GM18520 (cell line): ENCODE measurements at regions not wholly inside any gene's neighbourhood (a gene's known extent, or its start where the extent isn't known, plus 50 kb on each side); places are given as distances from the start of the nearest gene placed in this dataset.

Experiments
- ATAC-seq: cut with Tn5 transposase; IDR thresholded peaks from one replicate; pipeline ENCODE4 v1.9.1; 2021; ENCODE audit not compliant: unreplicated experiment

DNA sequence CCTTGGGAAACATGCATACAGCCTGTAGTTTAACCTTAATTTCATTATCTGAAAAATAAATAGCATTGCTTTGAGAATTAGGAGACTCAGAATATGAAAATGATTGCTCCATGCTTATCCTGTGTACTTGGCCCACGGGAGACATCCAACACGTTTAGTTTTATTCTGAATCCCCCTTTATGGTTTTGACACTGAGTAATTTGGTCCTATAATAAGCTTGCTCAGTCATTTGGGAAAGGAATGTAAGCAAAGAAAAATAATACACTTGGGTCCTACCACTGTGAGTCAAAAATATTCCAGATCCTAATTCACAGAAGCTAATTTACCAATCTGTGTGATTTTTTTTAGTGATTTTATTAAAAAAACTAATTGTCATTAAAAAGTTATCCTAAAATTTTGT lies 557.3 kb downstream of the USP25 start:
- no peak for ATAC-seq

DNA sequence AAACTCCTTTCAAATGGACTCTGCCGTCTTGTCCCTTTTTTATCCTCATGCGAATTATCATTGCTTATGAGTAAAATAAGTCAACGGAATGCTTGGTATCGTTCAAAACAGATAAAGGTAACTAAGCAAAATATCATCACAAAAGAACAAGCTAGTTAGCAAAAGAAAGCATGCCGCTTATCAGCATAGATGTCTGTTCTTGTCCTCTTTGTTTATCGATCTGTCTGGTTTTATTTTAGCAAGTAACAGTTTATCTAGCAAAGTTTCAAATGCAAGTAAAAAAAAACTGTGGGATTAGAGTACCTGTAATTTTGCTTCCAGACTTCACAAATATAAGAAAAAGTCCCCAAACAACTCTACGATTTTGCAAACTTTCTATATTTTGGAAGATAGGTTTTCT lies 561.5 kb downstream of the USP25 start:
- ATAC-seq = no peak

DNA sequence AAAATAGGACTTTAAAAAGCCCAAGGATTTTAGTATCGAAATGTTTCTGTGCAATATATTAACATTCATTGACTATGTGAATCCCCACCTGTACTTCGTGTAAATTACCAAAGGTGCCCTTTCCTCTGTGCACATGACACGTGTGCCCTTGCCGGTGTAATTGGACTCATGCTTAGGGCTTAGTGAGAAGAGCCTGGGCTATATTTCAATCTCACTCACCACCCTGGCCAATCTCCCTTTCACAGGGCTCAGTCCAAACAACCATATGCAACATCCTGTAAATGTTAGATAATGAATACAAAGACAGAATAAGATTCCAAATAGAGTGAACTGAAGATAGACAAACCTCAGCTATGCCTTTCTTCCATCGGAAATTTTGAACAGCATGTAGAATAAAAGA lies 564.3 kb downstream of the USP25 start:
- no peak for ATAC-seq

DNA sequence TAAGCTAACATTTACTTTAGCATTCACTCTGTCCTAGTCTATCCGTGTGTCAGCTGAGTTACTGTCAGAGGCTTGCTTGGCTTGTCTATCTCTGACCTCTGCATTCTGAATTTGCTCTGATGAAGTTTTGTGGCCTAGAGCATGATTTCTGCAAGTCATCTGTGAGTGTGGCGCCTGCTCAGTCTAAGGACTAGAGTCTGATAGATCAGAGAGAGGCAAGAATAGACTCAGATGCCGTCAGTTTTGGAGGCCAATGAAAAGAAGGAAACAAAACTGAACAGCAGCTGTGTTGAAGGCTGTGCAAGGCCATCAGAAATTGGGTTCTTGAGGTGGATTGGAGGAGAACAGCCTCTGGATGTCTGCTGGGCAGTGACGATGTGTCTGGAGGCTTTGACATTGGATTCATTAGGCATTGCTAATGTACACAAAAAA lies 573.1 kb downstream of the USP25 start:
- ATAC-seq = no peak

DNA sequence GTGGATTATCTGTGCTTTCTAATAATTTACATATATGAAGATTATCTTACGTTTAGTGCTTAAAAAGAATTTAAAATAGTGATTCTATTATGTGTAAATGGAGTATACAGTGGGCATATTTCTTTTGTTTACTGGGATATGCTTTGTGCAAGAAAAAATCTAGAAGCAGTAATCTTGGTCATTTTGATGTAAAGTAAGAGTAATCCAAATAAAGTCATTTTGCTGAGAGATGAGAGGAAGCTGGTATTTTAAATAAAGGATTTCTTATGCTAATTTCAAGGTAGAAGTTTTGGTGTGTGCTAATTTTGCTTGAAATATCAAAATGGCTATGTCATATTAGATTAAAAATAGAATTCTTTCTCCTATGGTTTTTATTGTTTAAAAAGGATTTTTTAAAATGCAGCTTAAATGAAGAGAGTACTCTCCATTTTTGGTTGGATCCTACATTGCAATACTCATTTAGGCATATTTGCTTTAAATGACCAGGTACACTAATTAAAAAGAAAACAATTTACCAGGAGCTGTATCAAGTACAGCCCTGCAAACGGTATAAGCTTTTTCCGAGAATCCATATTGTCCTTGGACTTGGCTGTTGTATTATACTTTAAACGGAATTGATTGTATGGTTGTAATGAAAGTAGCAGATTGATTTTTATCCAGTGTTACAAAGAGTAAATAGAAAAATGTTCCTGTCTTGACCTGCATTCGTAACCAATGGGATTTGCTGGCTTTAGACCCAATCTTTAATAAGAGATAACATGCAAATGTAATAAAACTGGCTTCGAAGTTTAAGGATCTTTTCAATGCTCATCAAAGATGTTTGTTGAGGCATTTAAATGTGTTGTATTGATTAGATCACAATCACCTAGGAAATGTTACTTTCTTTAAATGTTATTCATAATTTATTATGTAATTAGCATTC lies 574.7 kb downstream of the USP25 start:
- ATAC-seq = no peak

DNA sequence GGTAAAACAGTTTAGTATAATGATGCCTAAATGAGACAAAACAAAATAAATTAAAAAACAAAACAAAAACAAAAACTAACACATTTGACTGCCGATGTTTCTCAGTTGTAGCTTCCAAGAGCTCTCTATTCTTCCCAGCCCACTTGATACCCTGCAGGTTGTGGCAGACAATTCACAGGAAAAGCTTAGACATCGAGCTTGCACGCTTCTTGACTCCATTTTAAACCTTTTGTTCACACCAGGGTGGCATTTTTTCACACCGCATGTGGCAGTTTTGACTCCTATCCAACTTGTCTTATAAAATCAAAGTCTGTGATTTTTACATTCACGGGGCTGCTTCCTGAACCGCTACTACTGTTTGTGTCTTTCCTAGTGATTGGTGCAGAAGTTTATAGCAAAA lies 575.9 kb downstream of the USP25 start:
- no peak for ATAC-seq

DNA sequence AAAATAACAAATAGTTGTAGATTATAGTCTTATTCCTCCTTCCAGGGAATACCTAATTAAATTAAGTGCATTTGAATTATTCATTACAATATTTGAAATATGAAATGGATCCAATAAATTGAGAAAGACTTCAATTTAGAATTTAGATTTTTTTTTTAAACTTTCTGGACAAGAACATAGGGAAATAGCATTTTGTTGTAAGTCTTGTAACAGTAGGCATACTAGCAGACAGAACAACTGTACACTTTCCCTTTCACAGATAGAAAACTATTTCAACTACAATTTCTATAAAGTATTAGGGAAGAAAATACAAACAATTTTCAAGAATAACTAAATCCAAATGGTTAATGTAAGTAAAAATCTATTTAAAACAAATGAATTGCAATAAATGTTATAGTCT lies 577.5 kb downstream of the USP25 start:
- ATAC-seq = no peak

DNA sequence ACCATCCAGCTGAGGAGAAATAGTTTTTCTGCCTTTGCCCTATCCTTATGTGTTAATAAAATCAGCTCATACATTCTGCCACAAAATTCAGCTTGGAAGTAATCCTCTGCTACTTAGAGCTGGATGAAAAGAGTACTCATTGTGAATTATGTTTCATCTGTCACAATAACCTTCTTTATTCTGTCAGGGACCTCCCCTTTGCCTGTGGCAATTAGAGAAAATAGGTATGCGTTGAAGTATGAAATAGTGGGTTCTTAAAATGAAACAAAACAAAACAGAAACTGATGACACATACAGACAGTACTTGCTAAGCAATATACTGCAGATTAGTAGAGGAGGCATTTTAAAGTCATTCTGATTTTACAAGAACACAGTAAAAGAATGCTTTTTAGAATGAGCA lies 578.5 kb downstream of the USP25 start:
- peak; percentile 64 for ATAC-seq

DNA sequence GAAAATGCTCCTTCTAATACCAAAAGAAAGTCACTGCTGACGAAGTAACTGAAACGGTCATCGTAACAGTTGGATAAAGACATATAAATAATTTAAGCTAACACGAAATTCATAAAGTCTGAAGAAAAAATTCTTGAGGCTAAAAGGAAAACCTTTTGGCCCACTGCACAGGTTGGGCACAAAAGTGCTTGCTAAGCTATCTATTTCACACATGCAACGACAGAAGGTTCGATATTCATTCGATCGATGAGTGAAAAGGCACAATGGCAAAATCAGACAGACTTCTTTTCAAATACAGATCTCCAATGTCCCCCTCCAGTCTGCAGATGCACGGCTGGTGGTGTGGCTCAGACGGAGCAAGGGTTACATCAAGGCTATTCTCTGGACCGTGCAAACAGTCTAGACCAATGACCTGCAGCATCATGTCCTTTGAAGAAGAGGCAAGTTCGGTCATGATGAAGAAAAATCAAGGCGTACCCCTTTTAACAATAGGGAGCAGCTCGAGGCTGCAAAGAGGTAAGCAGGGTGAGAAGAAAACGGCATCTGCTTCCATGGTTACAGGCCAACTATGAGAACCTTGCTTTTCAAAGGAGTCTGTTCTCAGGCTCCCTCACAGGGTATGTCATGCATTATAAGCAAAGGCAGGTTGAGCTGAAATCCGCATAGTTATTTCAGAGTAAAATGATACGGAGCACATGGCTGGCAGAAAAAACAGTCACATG lies 579.6 kb downstream of the USP25 start:
- no peak for ATAC-seq

DNA sequence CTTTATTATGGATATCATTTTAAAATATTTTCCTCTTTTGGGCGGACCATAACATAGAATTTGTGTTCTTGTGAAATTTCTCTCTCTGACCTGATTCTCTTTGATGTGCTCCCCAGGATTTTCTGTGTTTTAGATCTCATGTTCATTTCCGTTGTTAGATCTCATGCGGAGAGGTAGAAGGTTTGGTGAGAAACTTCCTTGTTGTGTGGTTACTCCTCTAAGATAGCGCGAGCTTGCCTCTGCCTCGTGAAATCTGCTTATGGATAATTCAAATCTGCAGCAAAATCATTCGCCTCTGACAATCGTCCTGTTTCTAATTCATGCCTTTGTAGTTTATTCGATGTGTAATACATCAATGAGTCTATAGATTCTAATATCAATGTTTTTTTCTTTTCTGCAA lies 580.4 kb downstream of the USP25 start:
- ATAC-seq = no peak

DNA sequence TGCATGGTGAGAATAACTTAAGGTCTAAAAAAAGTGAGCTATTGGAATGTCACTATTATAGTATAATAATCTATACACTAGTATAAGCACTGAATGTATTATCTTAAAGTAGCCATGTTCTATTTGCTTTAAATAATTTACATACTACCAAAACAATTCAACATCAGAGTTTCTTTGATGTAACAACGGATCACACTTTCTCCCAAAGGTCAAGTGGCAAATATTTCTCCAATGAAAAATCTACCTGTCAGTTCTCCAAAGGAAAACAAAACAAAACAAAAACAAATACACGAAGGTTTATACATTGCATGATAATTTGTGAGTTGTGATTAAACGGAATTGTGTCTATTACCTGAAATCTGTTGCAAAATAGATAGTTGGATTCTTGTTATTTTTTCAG lies 581.4 kb downstream of the USP25 start:
- no peak for ATAC-seq

DNA sequence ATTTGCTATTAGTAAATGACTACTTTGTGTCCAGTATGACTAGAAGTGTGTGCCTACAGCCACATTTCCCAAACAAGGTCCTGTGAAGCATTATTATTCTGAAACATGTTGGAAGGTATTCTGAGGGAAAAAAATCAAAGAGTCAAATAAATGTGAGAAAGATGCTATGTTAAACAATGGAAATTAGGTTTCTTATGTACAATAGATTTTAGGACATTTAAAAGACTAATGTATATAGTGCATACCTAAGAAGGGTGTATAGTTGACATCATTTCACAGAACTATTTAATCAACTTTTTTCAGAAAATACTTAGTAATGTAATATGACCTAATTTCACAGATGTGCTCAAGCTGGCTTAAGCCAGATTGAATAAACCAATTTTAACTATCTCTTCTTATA lies 582.5 kb downstream of the USP25 start:
- ATAC-seq = no peak

DNA sequence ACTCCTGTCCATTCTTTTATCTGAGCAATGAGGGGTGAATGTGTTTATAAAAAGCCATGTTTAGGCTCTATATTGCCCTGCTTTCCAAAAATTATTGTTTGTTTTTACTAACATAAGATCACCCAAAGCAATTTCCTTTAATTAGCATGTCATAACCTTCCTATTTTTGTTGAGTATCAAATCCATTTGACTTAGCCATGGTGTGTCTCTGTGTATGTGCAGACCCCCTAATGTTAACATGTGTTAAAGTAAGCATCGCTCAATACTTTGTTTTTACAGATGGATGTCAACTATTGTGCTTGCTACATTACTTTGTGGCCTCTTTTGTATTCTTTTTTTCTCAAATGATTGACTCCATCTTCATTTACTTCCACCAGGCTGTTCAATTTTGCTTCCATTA lies 585.4 kb downstream of the USP25 start:
- ATAC-seq = no peak

DNA sequence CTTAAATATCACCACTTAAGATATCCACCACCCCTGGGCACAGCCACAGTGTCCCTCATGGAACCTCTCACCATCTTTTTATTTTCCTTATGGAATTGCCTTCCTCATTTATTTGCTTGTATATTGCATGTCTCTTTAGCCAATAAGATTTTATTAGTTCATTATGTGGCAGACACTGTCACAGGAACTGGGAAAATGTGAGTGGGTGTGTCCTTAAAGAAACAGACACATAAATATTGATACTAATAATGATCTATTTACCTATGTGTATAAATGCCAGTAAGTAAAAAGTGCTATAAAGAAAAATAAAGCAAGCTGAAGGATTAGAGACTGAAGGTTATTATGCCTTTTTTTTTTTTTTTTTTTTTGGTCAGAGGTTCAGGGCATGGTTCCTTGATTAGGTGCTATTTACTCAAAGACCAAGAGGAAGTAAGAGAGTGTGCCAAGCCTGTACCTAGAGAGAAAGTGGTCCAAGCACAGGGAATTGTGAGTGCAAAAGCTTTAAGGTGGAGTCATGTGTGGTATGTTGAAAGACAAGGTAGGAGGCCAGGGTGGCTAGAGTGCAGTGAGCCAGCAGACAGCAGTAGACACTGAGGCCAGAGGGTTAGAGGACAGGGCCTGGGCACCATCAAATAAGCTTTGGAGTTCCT lies 589.0 kb downstream of the USP25 start:
- ATAC-seq = no peak

DNA sequence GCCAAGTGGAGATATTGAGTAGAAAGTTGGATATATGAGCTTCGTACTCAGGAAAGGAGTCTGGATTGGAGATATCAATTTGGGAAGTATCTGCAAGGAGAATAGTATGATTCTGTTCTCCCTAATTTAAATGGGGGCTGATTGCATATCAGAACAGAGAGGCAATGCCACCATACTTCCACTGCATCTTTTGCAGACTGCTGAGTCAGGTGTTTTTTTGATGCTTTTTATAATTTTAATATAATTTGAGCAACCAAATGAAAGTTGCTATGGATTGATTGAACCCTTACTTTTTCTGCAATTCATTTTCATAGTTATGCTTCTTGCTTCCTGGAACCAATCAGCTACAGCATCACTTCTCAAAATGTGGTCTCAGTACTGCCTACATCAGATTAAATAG lies 590.3 kb downstream of the USP25 start:
- ATAC-seq = no peak

DNA sequence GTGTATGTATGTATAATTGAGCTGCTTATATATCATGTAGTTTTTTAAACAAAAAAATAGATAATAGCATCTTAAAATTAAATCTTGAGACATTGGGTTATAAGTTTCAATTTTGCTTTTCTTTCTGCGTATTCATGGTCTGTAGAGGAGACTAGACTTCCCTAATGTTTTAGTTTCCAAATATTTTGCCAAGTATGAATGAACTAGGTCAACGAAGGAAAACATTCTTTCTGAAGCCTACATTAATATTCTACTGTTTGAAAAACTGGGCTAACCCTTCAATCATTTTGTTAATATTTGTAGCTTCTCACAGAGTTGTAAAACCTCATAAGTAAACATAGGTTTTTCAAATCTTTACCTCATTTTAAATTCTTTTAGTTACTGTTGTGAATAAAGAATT lies 592.7 kb downstream of the USP25 start:
- ATAC-seq = no peak

DNA sequence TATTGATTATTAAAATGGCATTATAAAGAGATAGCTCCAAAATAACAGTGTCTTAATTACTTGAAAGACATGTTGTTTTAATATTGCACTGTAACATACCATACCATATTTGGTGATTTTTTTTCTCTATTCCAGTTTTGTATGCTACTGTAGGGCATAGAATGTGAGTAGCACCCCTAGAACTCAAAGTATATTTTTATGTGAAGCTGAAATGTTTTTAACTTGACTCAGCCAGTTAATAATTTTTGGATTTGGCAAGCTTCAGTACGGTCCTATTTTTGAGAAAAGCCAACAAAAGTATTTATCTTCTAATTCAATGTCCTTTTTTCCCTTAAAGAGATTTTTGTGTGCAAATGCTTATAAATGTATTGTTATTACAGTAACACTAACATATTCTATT lies 593.8 kb downstream of the USP25 start:
- no peak for ATAC-seq

DNA sequence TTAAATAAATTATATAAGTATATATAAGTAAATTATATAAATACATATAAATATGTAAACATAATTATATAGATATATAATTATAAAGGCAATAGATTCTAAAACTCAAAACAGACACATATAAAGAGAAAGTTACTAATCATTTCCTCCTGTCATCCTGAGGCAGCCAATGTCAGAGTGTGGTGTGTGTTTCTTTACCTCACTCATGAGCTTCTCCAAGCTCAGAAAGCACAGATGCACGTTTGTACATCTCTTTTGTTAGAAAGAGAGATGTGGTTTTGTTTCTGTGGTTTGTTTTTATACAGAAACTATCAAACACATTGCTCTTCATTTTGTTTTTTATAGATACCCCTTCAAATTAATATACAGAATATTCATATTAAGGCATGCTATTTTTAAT lies 594.8 kb downstream of the USP25 start:
- no peak for ATAC-seq

DNA sequence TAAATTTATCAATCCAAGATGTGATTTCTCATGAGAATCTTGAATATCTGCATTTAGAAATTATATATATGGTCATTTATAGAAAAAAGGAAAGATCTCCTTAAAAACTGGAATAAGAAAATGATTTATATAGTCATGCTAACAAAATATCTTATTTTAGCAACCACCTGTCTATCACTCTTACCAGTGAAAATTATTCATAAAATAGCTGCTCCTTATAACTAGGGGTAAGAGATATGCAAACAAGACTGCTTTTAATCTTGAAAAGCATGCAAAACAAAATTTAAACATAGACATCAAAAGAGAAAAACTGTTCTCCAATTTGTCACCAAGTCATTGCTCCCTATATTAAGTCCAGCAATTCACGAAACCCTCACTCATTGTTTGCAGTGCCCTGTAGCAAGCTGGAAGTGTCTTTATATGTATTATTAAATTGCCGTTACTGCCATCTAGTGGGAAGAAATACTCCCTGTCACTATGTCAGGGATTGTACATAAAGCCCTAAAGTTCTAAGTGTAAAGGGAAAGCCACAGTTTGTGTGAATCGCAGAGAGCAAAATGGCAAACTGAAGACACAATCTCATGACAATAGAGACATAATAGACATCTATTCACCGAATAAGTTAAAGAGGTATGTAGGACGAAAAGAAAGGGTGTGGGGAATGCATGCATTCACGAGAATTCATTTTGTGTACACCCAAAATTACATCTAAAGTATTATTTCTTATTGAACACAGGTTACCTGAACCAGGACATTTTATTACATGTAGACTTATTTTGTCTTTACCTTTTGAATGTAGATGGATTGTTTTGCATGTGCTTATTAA lies 600.5 kb downstream of the USP25 start:
- peak; percentile 79 for ATAC-seq

DNA sequence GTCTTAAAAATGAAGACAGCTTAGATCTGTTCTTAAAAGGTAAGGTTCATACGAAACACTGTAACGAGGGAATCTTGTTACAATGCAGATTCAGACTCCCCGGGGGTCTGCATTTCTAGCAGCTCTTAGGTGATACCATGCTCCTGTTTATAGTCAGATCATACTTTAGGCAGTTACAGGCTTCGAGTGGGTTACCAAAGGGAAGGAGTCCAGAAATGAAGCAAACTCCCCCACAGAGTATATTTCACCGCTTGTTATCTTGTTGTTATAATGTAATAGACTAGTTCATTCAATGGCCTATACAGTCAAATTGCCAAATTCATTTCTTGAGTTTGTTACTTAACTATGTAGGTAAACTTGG lies 601.1 kb downstream of the USP25 start:
- ATAC-seq = no peak

DNA sequence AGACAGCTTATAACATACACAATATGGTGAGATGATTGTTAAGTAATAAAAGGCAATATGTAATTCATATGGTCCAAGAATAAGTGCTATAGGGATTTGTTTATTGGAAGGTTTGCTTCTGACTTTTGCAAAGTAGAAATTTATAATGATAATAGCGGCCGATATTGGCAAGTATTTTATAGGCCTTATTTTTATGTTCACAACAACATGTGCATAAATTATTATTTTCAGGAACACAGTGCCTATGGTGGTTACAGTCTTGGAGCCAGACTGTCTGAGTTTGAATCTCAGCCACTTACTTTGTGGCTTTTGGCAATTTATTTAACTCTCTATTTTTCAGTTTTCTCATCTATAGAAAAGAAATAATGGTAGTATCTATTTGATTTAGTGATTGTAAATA lies 607.5 kb downstream of the USP25 start:
- ATAC-seq = no peak
